ENCODE measurements at regions not wholly inside any gene's neighbourhood (a gene's known extent, or its start where the extent isn't known, plus 50 kb on each side); places are given as distances from the start of the nearest gene placed in this dataset.
"Not testable (repeated sequence)": the region's sequence is repeated elsewhere in the genome, so short reads cannot be mapped to it uniquely, and the experiment has no call there.

- TF ChIP-seq, protein P1, sequence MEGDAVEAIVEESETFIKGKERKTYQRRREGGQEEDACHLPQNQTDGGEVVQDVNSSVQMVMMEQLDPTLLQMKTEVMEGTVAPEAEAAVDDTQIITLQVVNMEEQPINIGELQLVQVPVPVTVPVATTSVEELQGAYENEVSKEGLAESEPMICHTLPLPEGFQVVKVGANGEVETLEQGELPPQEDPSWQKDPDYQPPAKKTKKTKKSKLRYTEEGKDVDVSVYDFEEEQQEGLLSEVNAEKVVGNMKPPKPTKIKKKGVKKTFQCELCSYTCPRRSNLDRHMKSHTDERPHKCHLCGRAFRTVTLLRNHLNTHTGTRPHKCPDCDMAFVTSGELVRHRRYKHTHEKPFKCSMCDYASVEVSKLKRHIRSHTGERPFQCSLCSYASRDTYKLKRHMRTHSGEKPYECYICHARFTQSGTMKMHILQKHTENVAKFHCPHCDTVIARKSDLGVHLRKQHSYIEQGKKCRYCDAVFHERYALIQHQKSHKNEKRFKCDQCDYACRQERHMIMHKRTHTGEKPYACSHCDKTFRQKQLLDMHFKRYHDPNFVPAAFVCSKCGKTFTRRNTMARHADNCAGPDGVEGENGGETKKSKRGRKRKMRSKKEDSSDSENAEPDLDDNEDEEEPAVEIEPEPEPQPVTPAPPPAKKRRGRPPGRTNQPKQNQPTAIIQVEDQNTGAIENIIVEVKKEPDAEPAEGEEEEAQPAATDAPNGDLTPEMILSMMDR (IDR thresholded peaks at IDR 0.05), result no peak
- ATAC-seq (ENCODE audit: low FRiP score) (peak; percentile 97), DNase-seq (ENCODE audit: low spot score) (peak; percentile 43)
Observed at GRCh38 chr12:24661657-24662096, 287.2 kb downstream of the BCAT1 start.

DNA sequence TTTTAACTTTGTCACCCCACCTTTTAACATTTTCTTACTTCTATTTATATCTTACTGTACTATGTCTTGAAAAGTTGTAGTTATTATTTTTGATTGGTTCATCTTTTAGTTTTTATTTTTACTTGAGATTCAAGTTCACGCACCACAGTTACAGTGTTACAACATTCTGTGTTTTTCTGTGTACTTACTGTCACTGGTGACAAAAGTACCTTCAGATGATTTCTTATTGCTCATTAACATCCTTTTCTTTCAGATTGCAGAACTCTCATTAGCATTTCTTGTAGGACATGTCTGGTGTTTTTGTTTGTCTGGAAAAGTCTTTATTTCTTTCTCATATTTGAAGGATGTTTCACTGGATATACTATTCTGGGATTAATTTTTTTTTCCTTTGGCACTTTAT, 289.9 kb downstream of the BCAT1 start:
- no peak for ATAC-seq (ENCODE audit: low FRiP score)

GRCh38 chr12:24654344-24654743, 294.6 kb downstream of the BCAT1 start:
- not testable (repeated sequence) for ATAC-seq (ENCODE audit: low FRiP score); DNase-seq (ENCODE audit: low spot score)

More for the DNA sequence above, 289.9 kb downstream of the BCAT1 start:
- TF ChIP-seq, protein P1 (IDR thresholded peaks at IDR 0.05), result no peak
- no peak for DNase-seq (ENCODE audit: low spot score)

GRCh38 chr12:24649634-24650033, 299.3 kb downstream of the BCAT1 start:
- ATAC-seq (ENCODE audit: low FRiP score) (no peak), DNase-seq (ENCODE audit: low spot score) (no peak)
- TF ChIP-seq, protein P1 (IDR thresholded peaks at IDR 0.05), result no peak

DNA sequence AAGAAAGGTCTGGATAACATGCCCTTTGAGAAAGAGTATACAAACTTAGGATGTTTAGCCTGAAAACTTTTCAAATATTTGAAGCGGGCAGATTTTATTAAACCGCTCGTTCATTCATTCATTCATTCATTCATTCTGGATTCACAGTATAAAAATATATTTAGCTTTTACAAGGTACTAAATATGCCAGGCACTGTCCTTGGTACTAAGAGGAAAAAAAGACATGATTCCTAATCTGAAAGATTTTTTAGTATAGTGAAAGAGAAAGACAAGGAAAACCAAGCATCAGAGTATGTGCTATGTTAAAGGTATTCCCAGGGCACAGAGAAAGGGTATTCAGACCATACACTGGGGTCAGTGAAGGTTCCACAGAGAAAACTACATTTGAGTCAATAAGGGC, 299.7 kb downstream of the BCAT1 start:
- TF ChIP-seq, protein P1 (IDR thresholded peaks at IDR 0.05), result no peak
- ATAC-seq (ENCODE audit: low FRiP score), result no peak
- no peak for DNase-seq (ENCODE audit: low spot score)

GRCh38 chr12:24645254-24645653, 303.6 kb downstream of the BCAT1 start:
- no peak for DNase-seq (ENCODE audit: low spot score)
- TF ChIP-seq, protein P1 (IDR thresholded peaks at IDR 0.05), result no peak
- ATAC-seq (ENCODE audit: low FRiP score), result no peak

DNA sequence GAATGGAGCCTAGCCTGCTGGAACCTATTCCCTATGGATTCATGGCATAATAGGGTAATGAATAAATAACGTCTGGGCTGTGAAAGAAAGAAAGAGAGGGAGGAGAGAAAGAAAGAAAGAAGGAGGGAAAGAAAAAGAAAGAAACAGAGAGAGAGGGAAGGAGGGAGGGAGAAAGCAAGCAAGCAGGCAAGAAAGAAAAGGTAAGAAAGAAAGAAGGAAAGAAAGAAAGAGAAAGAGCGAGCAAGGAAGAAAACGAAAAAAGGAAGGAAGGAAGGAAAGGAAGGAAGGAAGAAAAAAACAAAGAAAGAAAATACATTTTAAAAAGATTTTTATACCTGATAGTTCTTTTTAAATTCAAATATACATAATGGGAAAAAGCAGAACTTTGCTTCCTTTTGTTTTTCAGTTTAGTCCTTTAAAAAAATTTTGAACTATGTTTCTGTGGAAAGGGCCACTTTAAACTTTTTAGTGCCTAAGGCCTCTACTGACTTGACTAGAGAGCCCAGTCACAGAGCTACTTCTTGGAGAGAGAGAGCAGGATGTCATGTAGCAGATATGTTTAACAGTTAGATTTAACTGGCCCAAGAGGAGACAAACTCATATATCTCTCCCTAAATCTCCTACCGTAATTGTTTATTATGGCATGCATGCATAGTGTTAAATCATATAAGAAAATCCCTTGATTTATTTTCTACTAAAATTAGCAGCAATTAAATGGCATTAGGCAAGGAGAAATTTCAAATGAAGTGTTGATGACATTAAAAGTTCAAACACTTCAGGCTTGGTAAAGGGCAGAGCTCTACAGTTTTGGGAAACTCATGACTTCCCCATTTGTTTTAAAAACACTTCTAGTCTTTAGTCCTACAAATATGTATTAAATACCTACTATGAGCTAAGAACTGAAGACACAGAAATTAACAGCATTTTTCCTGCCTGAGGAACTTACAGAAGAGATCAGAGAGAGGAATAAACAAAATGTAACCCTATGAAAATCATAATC, 305.5 kb downstream of the BCAT1 start:
- DNase-seq (ENCODE audit: low spot score), result no peak
- TF ChIP-seq, protein P1 (IDR thresholded peaks at IDR 0.05), result no peak
- no peak for ATAC-seq (ENCODE audit: low FRiP score)

Measured in omental fat pad (tissue), 3 donors.